ENCODE measurements at regions not wholly inside any gene's neighbourhood (a gene's known extent, or its start where the extent isn't known, plus 50 kb on each side); places are given as distances from the start of the nearest gene placed in this dataset.

DNA sequence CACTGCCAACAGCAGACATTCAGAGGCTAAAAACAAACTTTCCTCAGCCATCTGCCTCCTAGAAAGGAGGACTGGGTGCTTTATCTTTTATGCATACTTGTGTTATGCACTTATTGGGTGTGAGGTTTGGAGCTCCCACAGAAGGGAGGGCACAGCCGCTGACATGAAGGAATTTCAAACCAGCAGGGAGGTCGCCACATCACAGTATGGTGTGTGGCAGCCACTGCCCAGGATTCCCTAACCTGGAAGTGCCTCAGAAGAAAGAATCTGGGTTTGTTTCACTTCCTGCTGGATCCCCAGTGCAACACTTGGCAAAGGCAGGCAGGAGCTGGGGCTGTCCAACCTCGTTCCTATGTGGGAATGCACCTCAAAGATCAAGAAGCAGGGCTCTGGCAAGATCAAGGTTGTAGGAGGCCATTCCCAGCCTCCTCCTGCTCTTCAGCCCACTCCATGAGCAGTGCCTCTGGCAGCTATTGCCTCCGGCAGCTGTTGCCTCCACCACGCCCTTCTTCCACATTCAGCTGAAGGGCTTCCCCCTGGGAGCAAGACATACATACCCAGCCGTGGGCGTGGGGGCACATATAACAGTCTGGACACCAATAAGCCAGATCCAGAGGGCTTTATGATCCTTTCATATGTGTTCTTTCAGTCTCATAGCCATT lies 109.0 kb upstream of the MAMLD1 start:
- no peak overlapping the region for H3K56ac ChIP-seq (ENCODE audit: insufficient read length, low read depth, low read length)
- H3K23me2 ChIP-seq (ENCODE audit: insufficient read length, low read depth, low read length, poor library complexity, severe bottlenecking), result no peaks in the 10 kb centered on the region
- no peak overlapping the region for H3T11ph ChIP-seq (ENCODE audit: low read length)
- no peak overlapping the region for H3K27ac ChIP-seq (ENCODE audit: insufficient read length, low read depth, low read length)
- no peak overlapping the region for H3K9ac ChIP-seq (ENCODE audit: extremely low read depth, insufficient read length, low read length)
- H3K4me1 Mint-ChIP-seq, result peaks cover 0 to 8% of the 10 kb centered on the region in 2 experiments; a peak in 2 of 4 replicates
- no peak overlapping the region for H4K5ac ChIP-seq (ENCODE audit: insufficient read length, low read depth, low read length)
- H3K23ac ChIP-seq (ENCODE audit: insufficient read length, low read depth, low read length), result no peak overlapping the region
- H3K18ac ChIP-seq (ENCODE audit: insufficient read length, low read depth, low read length), result no peak overlapping the region
- no peak overlapping the region for H2AK5ac ChIP-seq (ENCODE audit: insufficient read length, low read length)
- H3K79me2 ChIP-seq (ENCODE audit: insufficient read depth, low read length), result no peaks in the 10 kb centered on the region
- peaks cover 4% of the 10 kb centered on the region for H3K9me3 ChIP-seq (ENCODE audit: control insufficient read depth, low read depth, low read length)
- H4K91ac ChIP-seq (ENCODE audit: insufficient read length, low read depth, low read length), result no peak overlapping the region
- no peaks in the 10 kb centered on the region for H3K27me3 Mint-ChIP-seq (ENCODE audit: low read depth)
- DNase-seq, result no peak
- no peak overlapping the region for H2BK5ac ChIP-seq (ENCODE audit: insufficient read length, low read length)
- H3K36me3 Mint-ChIP-seq (ENCODE audit: insufficient read depth in 1 of 3, low read depth in 3 of 3), result peaks cover 2 to 4% (median 3%) of the 10 kb centered on the region in 3 experiments; a peak in 3 of 7 replicates
- no peak overlapping the region for H2BK20ac ChIP-seq (ENCODE audit: low read depth, low read length, poor library complexity, severe bottlenecking)
- no peak overlapping the region for H3K14ac ChIP-seq (ENCODE audit: insufficient read depth, low read length)
- no CpG with 5 or more reads among the region's 7 CpGs for WGBS (ENCODE audit: extremely low coverage, insufficient read length, low lambda C conversion rate)
- H2BK120ac ChIP-seq (ENCODE audit: low read depth, low read length, poor library complexity, severe bottlenecking), result no peak overlapping the region
- H4K8ac ChIP-seq (replicated peaks; ENCODE audit: insufficient read length, low read depth, low read length), result no peak overlapping the region
- TF ChIP-seq, protein P1, sequence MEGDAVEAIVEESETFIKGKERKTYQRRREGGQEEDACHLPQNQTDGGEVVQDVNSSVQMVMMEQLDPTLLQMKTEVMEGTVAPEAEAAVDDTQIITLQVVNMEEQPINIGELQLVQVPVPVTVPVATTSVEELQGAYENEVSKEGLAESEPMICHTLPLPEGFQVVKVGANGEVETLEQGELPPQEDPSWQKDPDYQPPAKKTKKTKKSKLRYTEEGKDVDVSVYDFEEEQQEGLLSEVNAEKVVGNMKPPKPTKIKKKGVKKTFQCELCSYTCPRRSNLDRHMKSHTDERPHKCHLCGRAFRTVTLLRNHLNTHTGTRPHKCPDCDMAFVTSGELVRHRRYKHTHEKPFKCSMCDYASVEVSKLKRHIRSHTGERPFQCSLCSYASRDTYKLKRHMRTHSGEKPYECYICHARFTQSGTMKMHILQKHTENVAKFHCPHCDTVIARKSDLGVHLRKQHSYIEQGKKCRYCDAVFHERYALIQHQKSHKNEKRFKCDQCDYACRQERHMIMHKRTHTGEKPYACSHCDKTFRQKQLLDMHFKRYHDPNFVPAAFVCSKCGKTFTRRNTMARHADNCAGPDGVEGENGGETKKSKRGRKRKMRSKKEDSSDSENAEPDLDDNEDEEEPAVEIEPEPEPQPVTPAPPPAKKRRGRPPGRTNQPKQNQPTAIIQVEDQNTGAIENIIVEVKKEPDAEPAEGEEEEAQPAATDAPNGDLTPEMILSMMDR (conservative IDR thresholded peaks at IDR 0.05), result no peak
- no peak overlapping the region for H2AFZ ChIP-seq (ENCODE audit: low read length)
- no peaks in the 10 kb centered on the region for H4K20me1 ChIP-seq (ENCODE audit: control insufficient read depth, insufficient read depth, insufficient read length)
- H3K4me1 ChIP-seq (ENCODE audit: insufficient read depth, low read length), result no peaks in the 10 kb centered on the region
- no peak overlapping the region for H3K4me2 ChIP-seq (ENCODE audit: insufficient read depth, insufficient read length, low read length)
- no peak overlapping the region for H3K4me3 Mint-ChIP-seq
- no peaks in the 10 kb centered on the region for H3K27me3 ChIP-seq (ENCODE audit: insufficient read depth, low read length)
- H3K9me3 Mint-ChIP-seq, result peaks cover 69 to 74% of the 10 kb centered on the region in 2 experiments
- no peaks in the 10 kb centered on the region for H3K79me1 ChIP-seq (ENCODE audit: insufficient read depth, low read depth, low read length, poor library complexity, severe bottlenecking)
- H3K27ac Mint-ChIP-seq, result no peak overlapping the region
- H2BK12ac ChIP-seq (ENCODE audit: insufficient read length, low read depth, low read length), result no peak overlapping the region
- no peak overlapping the region for H3K4ac ChIP-seq (ENCODE audit: low read depth, low read length)
- H2BK15ac ChIP-seq (ENCODE audit: low read depth, low read length), result no peak overlapping the region
